ENCODE measurements at regions not wholly inside any gene's neighbourhood (a gene's known extent, or its start where the extent isn't known, plus 50 kb on each side); places are given as distances from the start of the nearest gene placed in this dataset.

GRCh38 chr7:57245206-57245605, 113.0 kb upstream of the ZNF479 start:
- TF ChIP-seq CTCF (IDR thresholded peaks at IDR 0.05), result no peak
- TF ChIP-seq PBX3 (IDR thresholded peaks at IDR 0.05), result no peak
- TF ChIP-seq MAX (IDR thresholded peaks at IDR 0.05; ENCODE audit: low read depth), result no peak
- TF ChIP-seq YY1 (IDR thresholded peaks at IDR 0.05; ENCODE audit: low read depth), result no peak
- no peak for TF ChIP-seq JUND (IDR thresholded peaks at IDR 0.05)
- TF ChIP-seq RAD21 (IDR thresholded peaks at IDR 0.05; ENCODE audit: low read length), result no peak
- no peak for TF ChIP-seq TAF1 (IDR thresholded peaks at IDR 0.05; ENCODE audit: borderline replicate concordance, low read depth, low read length)
- TF ChIP-seq EP300 (IDR thresholded peaks at IDR 0.05; ENCODE audit: borderline replicate concordance in 1 of 2, low read depth in 1 of 2, low read length in 1 of 2), result no peak
